SU-DHL-6 (cell line): ENCODE measurements at regions not wholly inside any gene's neighbourhood (a gene's known extent, or its start where the extent isn't known, plus 50 kb on each side); places are given as distances from the start of the nearest gene placed in this dataset.

Source experiments
- H2AFZ ChIP-seq: fragments of 200-600 bp; sonication (generic); 2 replicates; pipeline ENCODE4 v1.6.1; 2014; ENCODE audit warnings: low read depth, mild to moderate bottlenecking, moderate library complexity, mixed read lengths, antibody characterized with exemption, low read length; ENCODE audit not compliant: severe bottlenecking
- H3F3A ChIP-seq: fragments of 200-600 bp; shearing (Covaris generic); 2 replicates; pipeline ENCODE4 v1.6.0; 2016; ENCODE audit warnings: antibody characterized with exemption, mild to moderate bottlenecking; ENCODE audit not compliant: insufficient read depth
- H3K27ac ChIP-seq: fragments of 200-600 bp; sonication (generic); 2 replicates; pipeline ENCODE4 v1.5.1; 2016; ENCODE audit warnings: low read depth, mild to moderate bottlenecking, low read length, moderate library complexity, mixed read lengths
- H3K27me3 ChIP-seq: fragments of 200-600 bp; sonication (generic), shearing (Covaris generic); 2 replicates; pipeline ENCODE4 v1.6.0; 2014; ENCODE audit warnings: mild to moderate bottlenecking, low read length
- H3K36me3 ChIP-seq: fragments of 200-600 bp; sonication (generic); 2 replicates; pipeline ENCODE4 v1.6.1; 2014; ENCODE audit warnings: mild to moderate bottlenecking, low read length, mixed read lengths
- H3K4me2 ChIP-seq: fragments of 300-600, 200-600 bp; shearing (Covaris generic), sonication (generic); 2 replicates; pipeline ENCODE4 v1.6.0; 2014; ENCODE audit warnings: low read length, low read depth, mild to moderate bottlenecking; ENCODE audit not compliant: poor library complexity, severe bottlenecking
- H3K4me3 ChIP-seq: fragments of 200-600 bp; sonication (generic); 2 replicates; pipeline ENCODE4 v1.5.1; 2014; ENCODE audit warnings: antibody characterized with exemption, low read length, mild to moderate bottlenecking, mixed read lengths; ENCODE audit not compliant: insufficient read depth, poor library complexity, severe bottlenecking
- H3K79me2 ChIP-seq: fragments of 200-600 bp; sonication (generic); 2 replicates; pipeline ENCODE4 v1.6.1; 2014; ENCODE audit warnings: mild to moderate bottlenecking, low read length, moderate library complexity; ENCODE audit not compliant: insufficient read depth
- H3K9ac ChIP-seq: fragments of 200-600 bp; sonication (generic); 2 replicates; pipeline ENCODE4 v1.7.0; 2014; ENCODE audit warnings: mild to moderate bottlenecking, low read length
- H3K9me2 ChIP-seq: fragments of 200-600 bp; sonication (generic); replicated peaks from 2 replicates; pipeline ENCODE4 v1.6.1; 2014; ENCODE audit warnings: low read length; ENCODE audit not compliant: insufficient read depth
- H3K9me3 ChIP-seq: fragments of 200-600 bp; sonication (generic); 2 replicates; pipeline ENCODE4 v1.6.1; 2014; ENCODE audit warnings: low read length, mixed read lengths; ENCODE audit not compliant: insufficient read depth
- H4K20me1 ChIP-seq: fragments of 200-600 bp; sonication (generic); 2 replicates; pipeline ENCODE4 v1.6.1; 2014; ENCODE audit warnings: low read depth, mild to moderate bottlenecking, antibody characterized with exemption, low read length, moderate library complexity, mixed read lengths
- CTCF ChIP-seq: fragments of 200-600 bp; sonication (generic); IDR thresholded peaks from one replicate; pipeline ENCODE4 v1.5.1; 2017; ENCODE audit warnings: antibody characterized with exemption, mild to moderate bottlenecking, low read length, moderate library complexity; ENCODE audit not compliant: insufficient read depth, poor library complexity, severe bottlenecking
- EZH2phosphoT487 ChIP-seq: fragments of 200-600 bp; sonication (generic), shearing (Covaris generic); conservative IDR thresholded peaks from 2 replicates; pipeline ENCODE4 v1.6.1; 2018; ENCODE audit warnings: mild to moderate bottlenecking, antibody characterized with exemption, low read length, moderate library complexity, mixed read lengths

GRCh38 chr1:244945109-244945671, 80.8 kb upstream of the HNRNPU start:
- no peaks in the 10 kb centered on the region for H4K20me1 ChIP-seq
- H3K9me3 ChIP-seq = no peaks in the 10 kb centered on the region
- H2AFZ ChIP-seq = no peak overlapping the region
- H3K4me3 ChIP-seq = no peak overlapping the region
- no peaks in the 10 kb centered on the region for H3K9me2 ChIP-seq
- no peaks in the 10 kb centered on the region for H3K27me3 ChIP-seq
- no peaks in the 10 kb centered on the region for H3F3A ChIP-seq
- TF ChIP-seq EZH2phosphoT487 (no peak), CTCF (no peak)
- H3K4me2 ChIP-seq = no peak overlapping the region
- no peaks in the 10 kb centered on the region for H3K79me2 ChIP-seq
- no peaks in the 10 kb centered on the region for H3K36me3 ChIP-seq
- no peak overlapping the region for H3K9ac ChIP-seq
- no peak overlapping the region for H3K27ac ChIP-seq

- H3F3A ChIP-seq = no peaks in the 10 kb centered on the region
- no peaks in the 10 kb centered on the region for H4K20me1 ChIP-seq
- H3K27ac ChIP-seq = no peak overlapping the region
- H3K4me2 ChIP-seq = no peak overlapping the region
- no peak overlapping the region for H2AFZ ChIP-seq
- H3K9ac ChIP-seq = no peak overlapping the region
- no peak for TF ChIP-seq CTCF
- TF ChIP-seq EZH2phosphoT487 = no peak
- no peaks in the 10 kb centered on the region for H3K27me3 ChIP-seq
- no peaks in the 10 kb centered on the region for H3K9me3 ChIP-seq
- no peaks in the 10 kb centered on the region for H3K9me2 ChIP-seq
- H3K4me3 ChIP-seq = no peak overlapping the region
- no peaks in the 10 kb centered on the region for H3K36me3 ChIP-seq
- no peaks in the 10 kb centered on the region for H3K79me2 ChIP-seq
These were observed 76.8 kb upstream of the HNRNPU start for GRCh38 chr1:244941121-244941520.

GRCh38 chr1:244937099-244937498, 72.8 kb upstream of the HNRNPU start:
- no peaks in the 10 kb centered on the region for H3K36me3 ChIP-seq
- no peaks in the 10 kb centered on the region for H3K79me2 ChIP-seq
- no peak overlapping the region for H3K4me3 ChIP-seq
- no peak overlapping the region for H3K27ac ChIP-seq
- no peak overlapping the region for H2AFZ ChIP-seq
- no peaks in the 10 kb centered on the region for H3K27me3 ChIP-seq
- H3F3A ChIP-seq = no peaks in the 10 kb centered on the region
- TF ChIP-seq EZH2phosphoT487 (no peak), CTCF (no peak)
- H3K4me2 ChIP-seq = no peak overlapping the region
- H3K9me2 ChIP-seq = no peaks in the 10 kb centered on the region
- no peak overlapping the region for H3K9ac ChIP-seq
- no peaks in the 10 kb centered on the region for H4K20me1 ChIP-seq
- no peaks in the 10 kb centered on the region for H3K9me3 ChIP-seq
